ENCODE measurements at regions not wholly inside any gene's neighbourhood (a gene's known extent, or its start where the extent isn't known, plus 50 kb on each side); places are given as distances from the start of the nearest gene placed in this dataset.

- H3K4me1 ChIP-seq (ENCODE audit: control insufficient read depth, insufficient read depth, low read length, poor library complexity, severe bottlenecking): no peaks in the 10 kb centered on the region
- DNase-seq (no peak), ATAC-seq (ENCODE audit: low read depth in 2 of 2) (no peak)
- Mint-ChIP-seq H3K4me1 (no peaks in the 10 kb centered on the region), H3K36me3 (no peaks in the 10 kb centered on the region), H3K27me3 (no peaks in the 10 kb centered on the region), H3K4me3 (no peak overlapping the region), H3K27ac (no peak overlapping the region), H3K9me3 (peaks cover 0 to 4% (median 0%) of the 10 kb centered on the region in 7 donors)
- no peaks in the 10 kb centered on the region for H3K27me3 ChIP-seq (ENCODE audit: control insufficient read depth, insufficient read depth, low read length)
- H3K4me3 ChIP-seq (ENCODE audit: low read depth, low read length): no peak overlapping the region
- no peak overlapping the region for H3K27ac ChIP-seq (ENCODE audit: insufficient read depth, low read length, poor library complexity, severe bottlenecking)
- H3K36me3 ChIP-seq (ENCODE audit: control insufficient read depth, insufficient read depth, low read length): no peaks in the 10 kb centered on the region
- no peaks in the 10 kb centered on the region for H3K9me3 ChIP-seq (ENCODE audit: control insufficient read depth in 2 of 2, low read length in 2 of 2)
Measured at GRCh38 chr13:74795526-74795925, 661.3 kb upstream of the KLF12 start.

GRCh38 chr13:74794582-74794981 lies 660.4 kb upstream of the KLF12 start:
- Histone ChIP-seq H3K4me3 (ENCODE audit: low read depth, low read length) (no peak overlapping the region), H3K9me3 (ENCODE audit: control insufficient read depth in 2 of 2, low read length in 2 of 2) (no peaks in the 10 kb centered on the region), H3K27ac (ENCODE audit: insufficient read depth, low read length, poor library complexity, severe bottlenecking) (no peak overlapping the region), H3K36me3 (ENCODE audit: control insufficient read depth, insufficient read depth, low read length) (no peaks in the 10 kb centered on the region), H3K4me1 (ENCODE audit: control insufficient read depth, insufficient read depth, low read length, poor library complexity, severe bottlenecking) (no peaks in the 10 kb centered on the region), H3K27me3 (ENCODE audit: control insufficient read depth, insufficient read depth, low read length) (no peaks in the 10 kb centered on the region)
- H3K9me3 Mint-ChIP-seq: peaks cover 0 to 3% (median 0%) of the 10 kb centered on the region in 7 donors
- no peak for DNase-seq
- no peak overlapping the region for H3K27ac Mint-ChIP-seq
- no peaks in the 10 kb centered on the region for H3K4me1 Mint-ChIP-seq
- ATAC-seq (ENCODE audit: low read depth in 2 of 2): no peak
- H3K27me3 Mint-ChIP-seq: no peaks in the 10 kb centered on the region
- H3K4me3 Mint-ChIP-seq: no peak overlapping the region
- no peaks in the 10 kb centered on the region for H3K36me3 Mint-ChIP-seq

- H3K36me3 Mint-ChIP-seq: no peaks in the 10 kb centered on the region
- Histone ChIP-seq H3K27ac (ENCODE audit: insufficient read depth, low read length, poor library complexity, severe bottlenecking) (no peak overlapping the region), H3K9me3 (ENCODE audit: control insufficient read depth in 2 of 2, low read length in 2 of 2) (no peaks in the 10 kb centered on the region), H3K4me1 (ENCODE audit: control insufficient read depth, insufficient read depth, low read length, poor library complexity, severe bottlenecking) (no peaks in the 10 kb centered on the region), H3K4me3 (ENCODE audit: low read depth, low read length) (no peak overlapping the region), H3K27me3 (ENCODE audit: control insufficient read depth, insufficient read depth, low read length) (no peaks in the 10 kb centered on the region), H3K36me3 (ENCODE audit: control insufficient read depth, insufficient read depth, low read length) (no peaks in the 10 kb centered on the region)
- H3K27ac Mint-ChIP-seq: no peak overlapping the region
- peaks cover 0 to 3% (median 0%) of the 10 kb centered on the region in 7 donors for H3K9me3 Mint-ChIP-seq
- H3K27me3 Mint-ChIP-seq: no peaks in the 10 kb centered on the region
- no peaks in the 10 kb centered on the region for H3K4me1 Mint-ChIP-seq
- ATAC-seq (ENCODE audit: low read depth in 2 of 2) (no peak), DNase-seq (no peak)
- H3K4me3 Mint-ChIP-seq: no peak overlapping the region
Measured at GRCh38 chr13:74794147-74794546, 659.9 kb upstream of the KLF12 start.

- Histone ChIP-seq H3K27me3 (ENCODE audit: control insufficient read depth, insufficient read depth, low read length) (no peaks in the 10 kb centered on the region), H3K9me3 (ENCODE audit: control insufficient read depth in 2 of 2, low read length in 2 of 2) (no peaks in the 10 kb centered on the region), H3K27ac (ENCODE audit: insufficient read depth, low read length, poor library complexity, severe bottlenecking) (no peak overlapping the region), H3K36me3 (ENCODE audit: control insufficient read depth, insufficient read depth, low read length) (no peaks in the 10 kb centered on the region), H3K4me3 (ENCODE audit: low read depth, low read length) (no peak overlapping the region), H3K4me1 (ENCODE audit: control insufficient read depth, insufficient read depth, low read length, poor library complexity, severe bottlenecking) (no peaks in the 10 kb centered on the region)
- no peak for DNase-seq
- no peaks in the 10 kb centered on the region for H3K9me3 Mint-ChIP-seq
- H3K27me3 Mint-ChIP-seq: peaks cover 4% of the 10 kb centered on the region
- no peaks in the 10 kb centered on the region for H3K36me3 Mint-ChIP-seq
- H3K27ac Mint-ChIP-seq: no peak overlapping the region
- ATAC-seq (ENCODE audit: low read depth in 2 of 2): no peak
- no peaks in the 10 kb centered on the region for H3K4me1 Mint-ChIP-seq
- no peak overlapping the region for H3K4me3 Mint-ChIP-seq
Measured at GRCh38 chr13:74784959-74785358, 650.8 kb upstream of the KLF12 start.

- no peak overlapping the region for H3K27ac Mint-ChIP-seq
- no peak overlapping the region for H3K4me3 Mint-ChIP-seq
- H3K36me3 Mint-ChIP-seq: no peaks in the 10 kb centered on the region
- no peak for DNase-seq
- Histone ChIP-seq H3K27ac (ENCODE audit: insufficient read depth, low read length, poor library complexity, severe bottlenecking) (no peak overlapping the region), H3K27me3 (ENCODE audit: control insufficient read depth, insufficient read depth, low read length) (no peaks in the 10 kb centered on the region), H3K36me3 (ENCODE audit: control insufficient read depth, insufficient read depth, low read length) (no peaks in the 10 kb centered on the region), H3K9me3 (ENCODE audit: control insufficient read depth in 2 of 2, low read length in 2 of 2) (no peaks in the 10 kb centered on the region), H3K4me3 (ENCODE audit: low read depth, low read length) (no peak overlapping the region), H3K4me1 (ENCODE audit: control insufficient read depth, insufficient read depth, low read length, poor library complexity, severe bottlenecking) (no peaks in the 10 kb centered on the region)
- no peaks in the 10 kb centered on the region for H3K9me3 Mint-ChIP-seq
- no peaks in the 10 kb centered on the region for H3K4me1 Mint-ChIP-seq
- H3K27me3 Mint-ChIP-seq: peaks cover 8% of the 10 kb centered on the region
- no peak for ATAC-seq (ENCODE audit: low read depth in 2 of 2)
Measured at GRCh38 chr13:74778946-74779345, 644.7 kb upstream of the KLF12 start.

GRCh38 chr13:74778087-74778486 lies 643.9 kb upstream of the KLF12 start:
- H3K4me3 Mint-ChIP-seq: no peak overlapping the region
- Histone ChIP-seq H3K27ac (ENCODE audit: insufficient read depth, low read length, poor library complexity, severe bottlenecking) (no peak overlapping the region), H3K27me3 (ENCODE audit: control insufficient read depth, insufficient read depth, low read length) (no peaks in the 10 kb centered on the region), H3K4me1 (ENCODE audit: control insufficient read depth, insufficient read depth, low read length, poor library complexity, severe bottlenecking) (no peaks in the 10 kb centered on the region), H3K36me3 (ENCODE audit: control insufficient read depth, insufficient read depth, low read length) (no peaks in the 10 kb centered on the region), H3K9me3 (ENCODE audit: control insufficient read depth in 2 of 2, low read length in 2 of 2) (no peaks in the 10 kb centered on the region), H3K4me3 (ENCODE audit: low read depth, low read length) (no peak overlapping the region)
- no peaks in the 10 kb centered on the region for H3K4me1 Mint-ChIP-seq
- H3K27ac Mint-ChIP-seq: no peak overlapping the region
- DNase-seq: no peak
- H3K27me3 Mint-ChIP-seq: peaks cover 6% of the 10 kb centered on the region
- ATAC-seq (ENCODE audit: low read depth in 2 of 2): no peak
- H3K9me3 Mint-ChIP-seq: no peaks in the 10 kb centered on the region
- H3K36me3 Mint-ChIP-seq: no peaks in the 10 kb centered on the region

GRCh38 chr13:74774264-74774663 lies 640.1 kb upstream of the KLF12 start:
- Histone ChIP-seq H3K4me1 (ENCODE audit: control insufficient read depth, insufficient read depth, low read length, poor library complexity, severe bottlenecking) (no peaks in the 10 kb centered on the region), H3K27me3 (ENCODE audit: control insufficient read depth, insufficient read depth, low read length) (no peaks in the 10 kb centered on the region), H3K9me3 (ENCODE audit: control insufficient read depth in 2 of 2, low read length in 2 of 2) (no peaks in the 10 kb centered on the region), H3K27ac (ENCODE audit: insufficient read depth, low read length, poor library complexity, severe bottlenecking) (no peak overlapping the region), H3K4me3 (ENCODE audit: low read depth, low read length) (no peak overlapping the region), H3K36me3 (ENCODE audit: control insufficient read depth, insufficient read depth, low read length) (no peaks in the 10 kb centered on the region)
- H3K27me3 Mint-ChIP-seq: peaks cover 4% of the 10 kb centered on the region
- no peak overlapping the region for H3K4me3 Mint-ChIP-seq
- no peaks in the 10 kb centered on the region for H3K36me3 Mint-ChIP-seq
- H3K27ac Mint-ChIP-seq: no peak overlapping the region
- ATAC-seq (ENCODE audit: low read depth in 2 of 2) (no peak), DNase-seq (no peak)
- no peaks in the 10 kb centered on the region for H3K9me3 Mint-ChIP-seq
- H3K4me1 Mint-ChIP-seq: no peaks in the 10 kb centered on the region

- Histone ChIP-seq H3K4me3 (ENCODE audit: low read depth, low read length) (no peak overlapping the region), H3K27ac (ENCODE audit: insufficient read depth, low read length, poor library complexity, severe bottlenecking) (no peak overlapping the region), H3K9me3 (ENCODE audit: control insufficient read depth in 2 of 2, low read length in 2 of 2) (no peaks in the 10 kb centered on the region), H3K36me3 (ENCODE audit: control insufficient read depth, insufficient read depth, low read length) (no peaks in the 10 kb centered on the region), H3K27me3 (ENCODE audit: control insufficient read depth, insufficient read depth, low read length) (no peaks in the 10 kb centered on the region), H3K4me1 (ENCODE audit: control insufficient read depth, insufficient read depth, low read length, poor library complexity, severe bottlenecking) (no peaks in the 10 kb centered on the region)
- no peak for DNase-seq
- no peak overlapping the region for H3K4me3 Mint-ChIP-seq
- H3K4me1 Mint-ChIP-seq: no peaks in the 10 kb centered on the region
- no peaks in the 10 kb centered on the region for H3K9me3 Mint-ChIP-seq
- H3K27ac Mint-ChIP-seq: no peak overlapping the region
- H3K36me3 Mint-ChIP-seq: no peaks in the 10 kb centered on the region
- H3K27me3 Mint-ChIP-seq: peaks cover 4% of the 10 kb centered on the region
- ATAC-seq (ENCODE audit: low read depth in 2 of 2): no peak
Measured at GRCh38 chr13:74773248-74773647, 639.0 kb upstream of the KLF12 start.
